Amniotic stem cell (primary cell): ENCODE measurements at regions not wholly inside any gene's neighbourhood (a gene's known extent, or its start where the extent isn't known, plus 50 kb on each side); places are given as distances from the start of the nearest gene placed in this dataset.

Experiments
- DNase-seq: peaks from one replicate; lab custom pipeline; 2025; lab: John Stamatoyannopoulos, UW

GRCh38 chr7:81366546-81366945 lies 403.3 kb downstream of the HGF start:
- no peak for DNase-seq

GRCh38 chr7:81361769-81362312 lies 408.0 kb downstream of the HGF start:
- no peak for DNase-seq

GRCh38 chr7:81355911-81356310 lies 413.9 kb downstream of the HGF start:
- no peak for DNase-seq

GRCh38 chr7:81349044-81349443 lies 420.8 kb downstream of the HGF start:
- DNase-seq: no peak

- DNase-seq: no peak
Observed at GRCh38 chr7:81339946-81340345, 421.1 kb upstream of the SEMA3C start.

- DNase-seq: no peak
Observed at GRCh38 chr7:81333536-81333935, 414.7 kb upstream of the SEMA3C start.

- no peak for DNase-seq
Observed at GRCh38 chr7:81333004-81333403, 414.2 kb upstream of the SEMA3C start.

- no peak for DNase-seq
Observed at GRCh38 chr7:81331061-81332018, 412.5 kb upstream of the SEMA3C start.

- no peak for DNase-seq
Observed at GRCh38 chr7:81330108-81330507, 411.3 kb upstream of the SEMA3C start.

- DNase-seq: no peak
Observed at GRCh38 chr7:81327468-81328266, 408.8 kb upstream of the SEMA3C start.

GRCh38 chr7:81321949-81322348 lies 403.1 kb upstream of the SEMA3C start:
- no peak for DNase-seq

- DNase-seq: no peak
Observed at GRCh38 chr7:81317741-81318140, 398.9 kb upstream of the SEMA3C start.

GRCh38 chr7:81308643-81309322 lies 389.9 kb upstream of the SEMA3C start:
- no peak for DNase-seq

- no peak for DNase-seq
Observed at GRCh38 chr7:81301815-81302214, 383.0 kb upstream of the SEMA3C start.

GRCh38 chr7:81300753-81301152 lies 381.9 kb upstream of the SEMA3C start:
- DNase-seq: no peak

- DNase-seq: no peak
Observed at GRCh38 chr7:81299711-81300110, 380.9 kb upstream of the SEMA3C start.

GRCh38 chr7:81298951-81299666 lies 380.3 kb upstream of the SEMA3C start:
- DNase-seq: peak; percentile 86

- no peak for DNase-seq
Observed at GRCh38 chr7:81297317-81297716, 378.5 kb upstream of the SEMA3C start.

GRCh38 chr7:81296726-81297125 lies 377.9 kb upstream of the SEMA3C start:
- no peak for DNase-seq

- DNase-seq: no peak
Observed at GRCh38 chr7:81294897-81295515, 376.2 kb upstream of the SEMA3C start.

GRCh38 chr7:81293806-81294205 lies 375.0 kb upstream of the SEMA3C start:
- no peak for DNase-seq
